ENCODE measurements at regions not wholly inside any gene's neighbourhood (a gene's known extent, or its start where the extent isn't known, plus 50 kb on each side); places are given as distances from the start of the nearest gene placed in this dataset.
A peak's percentile ranks its signal among the peaks of the same experiment; 100 is the strongest.

- H3K36me3 ChIP-seq, result no peaks in the 10 kb centered on the region
- no peaks in the 10 kb centered on the region for H3K27me3 ChIP-seq
- H3K4me3 ChIP-seq, result no peak overlapping the region
- H3K4me1 ChIP-seq, result no peaks in the 10 kb centered on the region
- intact Hi-C loops (cut with DNase I), result no loop called here
- H3K9me3 ChIP-seq, result peaks cover 0 to 8% (median 0%) of the 10 kb centered on the region in 4 donors
- 82% methylated on average over 3 of the region's 3 CpGs for WGBS
- H3K27ac ChIP-seq (replicated peaks in 1 of 4), result no peak overlapping the region
- no peak for DNase-seq (ENCODE audit: extremely low spot score)
- TF ChIP-seq CTCF (IDR thresholded peaks at IDR 0.05) (no peak), POLR2AphosphoS5 (IDR thresholded peaks at IDR 0.05) (no peak), POLR2A (IDR thresholded peaks at IDR 0.05; ENCODE audit: low read depth) (no peak), EP300 (IDR thresholded peaks at IDR 0.05) (no peak)
These were observed 383.7 kb downstream of the ZNF521 start for GRCh38 chr18:24968238-24968775.

- Histone ChIP-seq H3K9me3 (no peaks in the 10 kb centered on the region), H3K4me3 (no peak overlapping the region), H3K4me1 (no peaks in the 10 kb centered on the region), H3K27ac (replicated peaks in 1 of 4) (no peak overlapping the region), H3K36me3 (no peaks in the 10 kb centered on the region), H3K27me3 (no peaks in the 10 kb centered on the region)
- TF ChIP-seq POLR2AphosphoS5 (IDR thresholded peaks at IDR 0.05), result no peak
- TF ChIP-seq POLR2A (IDR thresholded peaks at IDR 0.05; ENCODE audit: low read depth), result no peak
- TF ChIP-seq EP300 (IDR thresholded peaks at IDR 0.05), result no peak
- no peak for TF ChIP-seq CTCF (IDR thresholded peaks at IDR 0.05)
- intact Hi-C loops (cut with DNase I), result no loop called here
- no peak for DNase-seq (ENCODE audit: extremely low spot score)
- 95% methylated on average over 4 of the region's 4 CpGs for WGBS
These were observed 379.4 kb downstream of the ZNF521 start for GRCh38 chr18:24972577-24972976.

GRCh38 chr18:24974431-24974830 lies 377.5 kb downstream of the ZNF521 start:
- Histone ChIP-seq H3K9me3 (no peaks in the 10 kb centered on the region), H3K27ac (replicated peaks in 1 of 4) (no peak overlapping the region), H3K27me3 (peaks cover 0 to 6% (median 0%) of the 10 kb centered on the region in 4 donors), H3K36me3 (no peaks in the 10 kb centered on the region), H3K4me1 (no peaks in the 10 kb centered on the region), H3K4me3 (no peak overlapping the region)
- intact Hi-C loops (cut with DNase I), result no loop called here
- TF ChIP-seq POLR2A (IDR thresholded peaks at IDR 0.05; ENCODE audit: low read depth), result no peak
- TF ChIP-seq EP300 (IDR thresholded peaks at IDR 0.05), result no peak
- TF ChIP-seq POLR2AphosphoS5 (IDR thresholded peaks at IDR 0.05), result no peak
- TF ChIP-seq CTCF (IDR thresholded peaks at IDR 0.05), result no peak
- DNase-seq (ENCODE audit: extremely low spot score), result no peak
- 59% methylated on average over 2 of the region's 2 CpGs for WGBS

GRCh38 chr18:24975496-24976372 lies 376.2 kb downstream of the ZNF521 start:
- DNase-seq (ENCODE audit: extremely low spot score), result peak; percentile 47
- 94% methylated on average over 6 of the region's 6 CpGs for WGBS
- peaks cover 0 to 12% (median 0%) of the 10 kb centered on the region in 4 donors for H3K27me3 ChIP-seq
- TF ChIP-seq POLR2A (IDR thresholded peaks at IDR 0.05; ENCODE audit: low read depth) (no peak), EP300 (IDR thresholded peaks at IDR 0.05) (no peak), CTCF (IDR thresholded peaks at IDR 0.05) (no peak), POLR2AphosphoS5 (IDR thresholded peaks at IDR 0.05) (no peak)
- no peaks in the 10 kb centered on the region for H3K36me3 ChIP-seq
- H3K4me3 ChIP-seq, result no peak overlapping the region
- no peaks in the 10 kb centered on the region for H3K9me3 ChIP-seq
- H3K4me1 ChIP-seq, result no peaks in the 10 kb centered on the region
- intact Hi-C loops (cut with DNase I), result no loop called here
- H3K27ac ChIP-seq (replicated peaks in 1 of 4), result no peak overlapping the region
